GM19025 (cell line): ENCODE measurements at regions not wholly inside any gene's neighbourhood (a gene's known extent, or its start where the extent isn't known, plus 50 kb on each side); places are given as distances from the start of the nearest gene placed in this dataset.
"Not testable (repeated sequence)": the region's sequence is repeated elsewhere in the genome, so short reads cannot be mapped to it uniquely, and the experiment has no call there.

Experiments used
- ATAC-seq: cut with Tn5 transposase; IDR thresholded peaks from one replicate; pipeline ENCODE4 v1.9.1; 2021; ENCODE audit warnings: mild to moderate bottlenecking, low read depth, moderate library complexity; ENCODE audit not compliant: unreplicated experiment

GRCh38 chr3:144854020-144854419, 882.4 kb downstream of the DIPK2A start:
- ATAC-seq, result not testable (repeated sequence)

DNA sequence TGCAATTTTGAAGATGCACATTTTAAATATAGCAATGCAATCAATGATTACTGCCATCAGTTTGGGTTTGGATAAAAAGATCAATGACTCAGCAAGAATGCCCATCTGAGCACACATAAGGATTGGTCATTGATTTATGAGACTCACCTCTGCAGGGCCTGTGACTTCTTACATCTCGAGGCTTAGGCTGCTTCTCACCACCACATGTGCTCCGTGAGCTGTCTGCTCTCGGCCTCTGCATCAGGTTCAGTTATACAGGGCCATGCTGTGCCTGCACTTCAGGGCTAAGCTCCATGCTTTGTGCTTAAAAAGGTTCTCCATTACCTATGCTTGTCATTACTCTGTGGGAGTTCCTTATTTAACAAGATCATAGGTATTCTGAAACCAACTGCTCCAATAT, 887.5 kb downstream of the DIPK2A start:
- ATAC-seq, result no peak

GRCh38 chr3:144864646-144865045, 893.0 kb downstream of the DIPK2A start:
- no peak for ATAC-seq

DNA sequence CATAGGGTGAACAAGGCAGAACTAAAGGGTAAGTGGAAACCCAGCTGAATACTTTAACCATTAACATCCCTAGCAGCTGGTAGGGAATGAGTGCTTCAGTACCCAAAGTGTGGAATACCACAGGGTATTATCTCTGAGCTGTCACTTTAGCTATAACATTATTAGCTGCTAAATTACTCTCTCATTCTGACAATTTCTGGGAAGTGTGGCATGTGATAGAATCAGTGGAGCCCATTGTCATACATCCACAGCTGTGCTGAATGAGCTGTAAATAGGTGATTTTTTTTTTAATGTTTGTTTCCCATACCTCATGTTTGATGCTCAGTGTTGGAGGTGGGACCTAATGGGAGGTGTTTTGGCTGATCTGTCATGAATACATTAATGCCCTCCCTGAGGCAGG, 894.3 kb downstream of the DIPK2A start:
- no peak for ATAC-seq

DNA sequence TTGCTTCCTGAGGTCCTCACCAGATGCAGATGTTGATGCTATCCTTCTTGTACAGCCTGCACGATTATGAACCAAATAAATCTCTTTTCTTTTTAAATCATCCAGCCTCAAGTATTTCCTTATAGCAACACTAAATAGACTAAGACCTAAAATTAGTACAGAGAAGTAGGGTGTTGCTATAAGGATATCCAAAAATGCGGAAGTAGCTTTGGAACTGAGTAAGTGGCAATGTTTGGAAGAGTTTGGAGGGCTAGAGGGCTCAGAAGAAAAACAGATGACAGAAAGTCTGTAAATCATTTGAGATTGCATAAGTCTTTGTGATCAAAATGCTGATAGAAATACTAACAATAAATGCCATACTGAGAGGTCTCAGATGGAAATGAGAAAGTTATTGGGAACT, 894.9 kb downstream of the DIPK2A start:
- no peak for ATAC-seq

- ATAC-seq, result no peak
Measured at GRCh38 chr3:144868506-144868905, 896.9 kb downstream of the DIPK2A start.

DNA sequence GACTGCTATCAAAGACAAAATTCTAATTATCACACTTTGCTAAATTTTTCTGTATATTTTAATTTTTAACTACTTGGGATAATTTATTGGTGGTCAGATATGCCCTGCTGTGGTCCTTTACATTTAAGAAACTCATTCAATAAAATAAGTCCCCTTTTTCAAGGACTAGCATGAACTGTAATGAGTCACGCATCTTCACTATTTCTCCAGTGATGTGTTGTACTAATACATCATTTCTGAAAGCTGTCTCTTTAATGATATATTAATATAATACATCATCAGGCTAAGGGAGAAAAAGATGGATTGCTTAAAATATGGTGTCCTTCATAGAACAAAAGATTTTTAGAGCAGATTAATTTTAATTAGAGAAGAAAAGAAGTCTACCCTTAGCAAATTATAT, 901.4 kb downstream of the DIPK2A start:
- no peak for ATAC-seq

DNA sequence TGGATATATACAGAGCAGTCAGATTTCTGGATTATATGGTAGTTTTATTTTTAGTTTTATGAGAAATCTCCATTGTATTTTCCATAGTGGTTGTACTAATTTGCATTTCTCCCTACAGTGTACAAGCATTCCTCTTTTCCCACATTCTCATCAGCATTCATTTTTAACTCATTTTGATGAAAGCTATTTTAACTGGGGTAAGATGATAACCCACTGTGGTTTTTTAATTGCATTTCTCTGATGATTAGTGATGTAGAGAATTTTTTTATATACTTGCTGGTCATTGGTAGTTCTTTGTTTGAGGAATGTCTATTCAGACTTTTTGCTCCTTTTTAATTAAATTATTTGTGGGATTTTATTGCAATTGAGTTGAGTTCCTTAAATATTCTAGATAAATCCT, 903.6 kb downstream of the DIPK2A start:
- no peak for ATAC-seq

DNA sequence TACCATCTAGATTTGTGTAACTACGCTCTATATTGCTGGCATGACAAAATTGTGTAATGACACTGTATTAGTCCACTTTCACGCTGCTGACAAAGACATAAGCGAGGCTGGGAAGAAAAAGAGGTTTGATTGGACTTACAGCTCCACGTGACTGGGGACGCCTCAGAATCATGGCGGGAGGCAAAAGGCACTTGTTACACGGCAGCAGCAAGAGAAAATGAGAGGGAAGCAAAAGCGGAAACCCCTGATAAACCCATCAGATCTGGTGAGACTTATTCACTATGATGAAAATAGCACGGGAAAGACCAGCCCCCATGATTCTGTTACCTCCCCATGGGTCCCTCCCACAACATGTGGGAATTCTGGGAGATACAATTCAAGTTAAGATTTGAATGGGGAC, 905.7 kb downstream of the DIPK2A start:
- no peak for ATAC-seq

- ATAC-seq, result no peak
Measured at GRCh38 chr3:144879701-144880100, 908.1 kb downstream of the DIPK2A start.

GRCh38 chr3:144893980-144894379, 922.4 kb downstream of the DIPK2A start:
- ATAC-seq, result no peak

GRCh38 chr3:144894576-144894975, 923.0 kb downstream of the DIPK2A start:
- ATAC-seq, result no peak

DNA sequence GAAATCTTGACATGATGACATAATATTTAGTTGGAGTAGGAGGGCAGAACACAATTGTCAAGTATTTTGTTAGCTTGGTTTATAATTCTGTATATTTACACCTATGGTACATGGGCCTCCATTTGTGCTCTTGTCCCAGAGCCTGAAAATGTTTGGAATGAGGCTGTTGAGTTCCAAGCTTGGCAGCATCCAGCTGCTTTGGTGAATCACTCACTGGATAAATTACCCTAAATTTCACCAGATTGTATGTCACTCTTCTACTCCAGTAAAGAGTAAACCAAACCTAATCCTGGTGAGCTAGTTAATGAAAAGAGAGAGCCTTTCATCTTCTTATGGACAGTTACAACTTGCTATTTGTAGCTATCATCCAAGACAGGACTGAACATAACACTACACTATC, 928.7 kb downstream of the DIPK2A start:
- no peak for ATAC-seq

- ATAC-seq, result not testable (repeated sequence)
Measured at GRCh38 chr3:144907581-144907980, 936.0 kb downstream of the DIPK2A start.

DNA sequence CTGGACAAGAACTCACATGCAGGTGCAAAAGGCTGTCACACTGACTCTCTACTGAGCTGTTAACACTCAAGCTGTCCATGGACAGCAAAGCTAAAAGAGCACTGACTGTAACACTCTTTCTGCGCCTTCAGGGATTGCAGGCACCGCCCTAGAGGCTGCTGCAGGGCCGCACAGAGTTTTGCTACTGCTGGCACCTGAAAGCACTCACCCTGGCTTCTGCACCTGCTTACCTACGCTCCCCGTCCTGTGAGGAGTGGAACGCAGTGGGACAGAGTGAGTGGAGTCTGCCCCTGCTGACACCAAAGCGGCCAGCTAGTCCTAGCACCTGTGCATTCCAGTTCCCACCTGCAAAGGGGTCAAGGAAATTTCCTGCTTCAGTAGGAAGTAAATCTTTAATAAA, 941.3 kb downstream of the DIPK2A start:
- ATAC-seq, result no peak

- ATAC-seq, result no peak
Measured at GRCh38 chr3:144915202-144915601, 943.6 kb downstream of the DIPK2A start.

DNA sequence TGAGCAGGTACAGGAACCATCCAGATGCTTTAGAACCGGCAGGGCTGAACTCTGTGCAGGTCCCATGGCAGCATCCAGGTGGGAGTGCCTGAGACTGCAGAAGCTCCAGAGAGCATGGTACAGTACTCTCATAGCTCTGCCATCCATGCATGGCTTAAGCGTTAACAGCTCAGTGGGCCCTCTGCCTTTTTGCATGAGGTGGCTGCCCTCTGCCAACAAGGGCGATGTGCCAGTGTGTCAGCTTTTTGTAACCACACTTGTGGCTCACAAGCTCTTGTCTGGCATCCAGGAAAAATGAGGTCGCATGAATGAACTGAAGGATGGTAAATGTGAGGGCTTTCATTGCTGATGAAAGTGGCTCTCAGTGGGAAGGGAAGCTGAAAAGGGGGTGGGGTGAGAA, 950.1 kb downstream of the DIPK2A start:
- ATAC-seq, result no peak

DNA sequence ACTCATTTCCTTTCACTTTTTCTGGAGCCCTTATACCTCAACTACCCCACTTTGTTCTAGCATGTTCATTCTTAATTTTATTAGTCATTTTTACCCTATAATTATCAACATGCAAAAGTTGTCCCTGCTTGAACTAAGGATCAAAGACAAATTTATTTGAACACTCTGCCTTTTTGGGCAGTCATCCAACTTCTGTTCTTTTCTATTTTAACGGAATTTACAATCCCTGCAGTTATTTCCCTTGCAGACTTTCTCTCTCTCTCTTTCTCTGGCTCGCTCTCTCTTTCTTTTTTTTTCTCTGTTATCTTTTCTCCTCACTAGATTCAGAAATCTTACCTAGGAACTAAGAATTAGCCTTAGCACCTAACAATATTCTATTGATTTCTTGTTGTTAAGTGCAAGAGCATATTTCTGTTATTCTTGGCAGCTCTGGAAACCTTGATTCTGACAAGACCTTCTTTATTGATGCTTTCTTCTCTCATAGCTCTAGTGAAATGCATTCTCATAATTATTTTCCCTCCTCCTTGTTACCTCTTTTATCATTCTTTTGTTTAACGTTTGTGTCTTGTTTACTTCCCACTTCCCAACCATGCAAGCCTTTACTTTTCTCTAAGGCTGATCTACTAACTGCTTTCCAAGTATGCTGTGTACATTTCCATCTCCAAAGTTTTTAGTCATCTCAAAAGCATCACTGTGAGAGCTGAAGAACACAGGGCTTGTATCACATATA, 951.6 kb downstream of the DIPK2A start:
- ATAC-seq, result no peak

DNA sequence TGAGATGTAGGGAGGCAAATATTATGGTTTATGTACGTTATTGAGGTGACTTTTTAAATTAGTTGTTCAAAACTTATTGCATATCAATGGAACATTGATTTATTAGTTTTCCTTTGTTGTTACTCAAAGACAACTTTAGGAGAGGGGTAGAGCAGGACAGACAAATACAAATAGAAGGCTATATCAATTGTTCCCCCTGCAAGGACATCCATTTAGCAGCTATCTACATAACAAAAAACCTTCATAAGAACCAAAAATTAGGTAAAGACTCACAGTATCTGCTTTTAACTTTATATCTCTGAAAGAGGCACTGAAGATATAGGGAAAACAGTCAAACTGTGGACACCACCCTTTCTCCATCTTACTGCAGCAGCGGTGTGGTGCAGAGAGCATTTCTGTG, 958.8 kb downstream of the DIPK2A start:
- no peak for ATAC-seq

DNA sequence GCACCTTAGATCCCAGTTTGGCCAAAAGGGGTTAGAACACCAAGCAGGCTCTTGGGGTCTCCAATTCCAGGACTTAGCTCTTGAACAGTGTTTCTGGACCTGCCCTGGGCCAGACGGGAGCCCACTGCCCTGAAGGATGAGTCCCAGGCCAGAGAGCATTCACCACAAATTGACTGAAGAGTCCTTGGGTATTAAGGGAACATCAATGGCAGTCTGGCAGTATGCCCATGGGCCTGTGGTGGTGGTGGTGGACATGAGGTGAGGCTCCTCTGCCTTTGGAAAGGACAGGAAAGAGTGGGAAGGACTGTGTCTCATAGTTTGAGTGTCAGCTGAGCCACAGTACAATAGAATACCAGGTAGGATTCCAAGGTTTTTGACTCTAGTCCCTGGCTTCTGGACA, 960.0 kb downstream of the DIPK2A start:
- no peak for ATAC-seq

DNA sequence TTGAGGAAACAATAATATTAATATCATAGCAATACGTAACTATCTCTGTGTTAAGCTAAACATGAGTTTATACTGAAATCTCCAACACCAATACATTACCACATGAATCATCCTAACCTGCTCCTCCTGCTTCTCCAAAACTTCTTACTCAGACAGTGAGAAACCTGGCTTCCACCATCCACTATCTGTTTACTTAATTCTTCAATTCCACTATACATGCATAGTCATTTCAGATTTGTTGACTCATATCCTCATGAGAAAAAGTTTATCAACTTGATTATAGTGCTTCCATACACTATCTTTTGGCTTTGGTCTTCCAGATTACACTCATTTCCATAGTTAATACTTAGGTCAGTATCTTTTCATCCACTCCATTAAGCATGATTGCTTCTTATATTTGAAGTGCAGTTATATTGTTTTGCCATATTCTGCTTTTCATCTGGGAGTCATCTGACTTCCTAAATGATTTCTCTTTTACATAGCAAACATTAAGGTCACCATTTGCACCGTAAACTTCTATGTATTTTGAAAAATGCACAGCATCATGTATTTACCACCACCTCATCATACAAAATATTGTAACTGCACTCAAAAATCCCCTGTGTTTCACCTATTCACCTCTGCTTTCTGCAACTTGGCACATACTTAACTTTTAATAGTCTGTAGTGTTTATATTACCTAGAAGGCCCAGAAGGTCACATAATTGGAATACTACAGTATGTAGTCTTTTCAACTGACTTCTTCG, 970.6 kb downstream of the DIPK2A start:
- ATAC-seq, result no peak

DNA sequence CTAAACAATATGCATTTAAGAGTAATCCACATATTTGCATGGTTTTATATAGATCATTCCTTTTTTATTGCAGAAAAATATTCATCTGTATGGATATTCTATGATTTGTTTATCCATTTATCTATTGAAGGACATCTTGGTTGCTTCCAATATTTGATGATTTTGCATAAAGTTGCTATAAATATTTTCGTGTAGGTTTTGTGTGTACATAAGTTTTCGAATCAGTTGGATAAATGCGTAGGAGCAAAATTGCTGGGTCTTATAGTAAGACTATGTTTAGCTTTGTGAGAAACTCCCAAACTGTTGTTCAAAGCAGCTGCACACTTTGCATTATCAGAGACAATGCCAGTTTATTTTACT, 971.2 kb downstream of the DIPK2A start:
- ATAC-seq, result no peak
